RWPE1 (cell line): ENCODE measurements at regions not wholly inside any gene's neighbourhood (a gene's known extent, or its start where the extent isn't known, plus 50 kb on each side); places are given as distances from the start of the nearest gene placed in this dataset.
A peak's percentile ranks its signal among the peaks of the same experiment; 100 is the strongest.

ENCODE experiments used
- CTCF ChIA-PET: fragments of 350-600 bp; sonication (Branson Sonifier 250); formaldehyde crosslinking; extraction: SDS; loops from one replicate; lab custom pipeline; 2021; lab: Yijun Ruan, JAX
- POLR2A ChIA-PET: fragments of 400-600 bp; formaldehyde crosslinking; extraction: SDS; loops from one replicate; lab custom pipeline; 2020; ENCODE audit warnings: antibody characterized with exemption; ENCODE audit not compliant: low non-redundant PET; lab: Yijun Ruan, JAX
- DNase-seq: peaks from one replicate; pipeline ENCODE4 v3.0.0; 2012; ENCODE audit warnings: low spot score
- H3K27ac ChIP-seq: fragments of 450-650 bp; 2 replicates; pipeline ENCODE4 v1.5.1; 2017
- TF ChIP-seq, protein P1 (sequence below): fragments of 450-650 bp; conservative IDR thresholded peaks from 2 replicates; pipeline ENCODE4 v1.5.1; 2017; ENCODE audit warnings: low read depth, mild to moderate bottlenecking

- no peak for DNase-seq
- TF ChIP-seq, protein P1, sequence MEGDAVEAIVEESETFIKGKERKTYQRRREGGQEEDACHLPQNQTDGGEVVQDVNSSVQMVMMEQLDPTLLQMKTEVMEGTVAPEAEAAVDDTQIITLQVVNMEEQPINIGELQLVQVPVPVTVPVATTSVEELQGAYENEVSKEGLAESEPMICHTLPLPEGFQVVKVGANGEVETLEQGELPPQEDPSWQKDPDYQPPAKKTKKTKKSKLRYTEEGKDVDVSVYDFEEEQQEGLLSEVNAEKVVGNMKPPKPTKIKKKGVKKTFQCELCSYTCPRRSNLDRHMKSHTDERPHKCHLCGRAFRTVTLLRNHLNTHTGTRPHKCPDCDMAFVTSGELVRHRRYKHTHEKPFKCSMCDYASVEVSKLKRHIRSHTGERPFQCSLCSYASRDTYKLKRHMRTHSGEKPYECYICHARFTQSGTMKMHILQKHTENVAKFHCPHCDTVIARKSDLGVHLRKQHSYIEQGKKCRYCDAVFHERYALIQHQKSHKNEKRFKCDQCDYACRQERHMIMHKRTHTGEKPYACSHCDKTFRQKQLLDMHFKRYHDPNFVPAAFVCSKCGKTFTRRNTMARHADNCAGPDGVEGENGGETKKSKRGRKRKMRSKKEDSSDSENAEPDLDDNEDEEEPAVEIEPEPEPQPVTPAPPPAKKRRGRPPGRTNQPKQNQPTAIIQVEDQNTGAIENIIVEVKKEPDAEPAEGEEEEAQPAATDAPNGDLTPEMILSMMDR = no peak
- no peak overlapping the region for H3K27ac ChIP-seq
- CTCF ChIA-PET = no interaction called here
- POLR2A ChIA-PET = no interaction called here
These were observed 65.6 kb upstream of the FLRT2 start for GRCh38 chr14:85464135-85464895.

DNA sequence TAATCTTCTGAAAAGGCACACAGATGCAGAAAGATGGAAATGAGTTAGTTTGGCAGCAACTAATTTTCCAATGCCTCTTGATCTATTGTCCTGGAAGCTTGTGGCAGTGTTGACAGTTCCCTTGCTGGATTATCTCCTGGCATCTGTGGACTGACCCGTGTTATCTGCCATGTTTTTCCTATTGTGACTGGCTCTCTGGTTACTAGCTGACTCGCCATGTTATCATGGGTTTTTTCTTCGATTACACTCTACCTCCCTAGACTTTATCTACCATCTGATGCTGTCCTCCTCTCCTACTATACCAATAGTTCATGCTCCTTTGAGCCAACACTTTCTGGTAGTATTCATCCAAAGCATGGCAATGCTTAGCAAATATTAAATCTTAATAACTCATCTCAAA is 63.3 kb upstream of the FLRT2 start:
- CTCF ChIA-PET = interaction anchor here (0.6 kb wide), 1 partner anchor 21 kb away, joined by 3 read pairs; no protein-coding TSS in a partner anchor
- H3K27ac ChIP-seq = no peak overlapping the region
- DNase-seq = no peak
- TF ChIP-seq, protein P1 = no peak
- POLR2A ChIA-PET = no interaction called here

- TF ChIP-seq, protein P1 = no peak
- peak; percentile 50 for DNase-seq
- peak overlapping the region; percentile 71 for H3K27ac ChIP-seq
- CTCF ChIA-PET = no interaction called here
- POLR2A ChIA-PET = no interaction called here
These were observed 61.1 kb upstream of the FLRT2 start for GRCh38 chr14:85468816-85469215.

DNA sequence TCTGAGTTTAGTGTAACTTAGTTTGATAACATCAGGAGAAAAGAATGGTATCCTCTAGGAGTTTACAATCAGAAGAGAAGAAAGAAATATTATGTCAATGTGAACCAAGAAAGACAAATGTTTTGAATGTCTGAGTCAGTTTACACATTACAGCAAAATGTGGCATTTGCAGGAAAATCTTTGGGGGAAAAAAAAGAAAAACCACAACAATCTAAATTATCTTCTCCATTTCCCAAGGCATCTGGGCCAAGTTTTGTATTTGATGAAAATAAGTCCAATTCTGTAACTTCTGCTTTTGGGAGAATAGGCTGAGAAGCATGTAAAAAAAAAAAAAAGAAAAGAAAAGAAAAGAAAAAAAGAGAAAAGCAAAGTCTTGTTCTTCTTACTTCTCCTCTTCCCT is 58.8 kb upstream of the FLRT2 start:
- DNase-seq = no peak
- no peak overlapping the region for H3K27ac ChIP-seq
- POLR2A ChIA-PET = no interaction called here
- TF ChIP-seq, protein P1 = no peak
- CTCF ChIA-PET = no interaction called here

GRCh38 chr14:85471744-85472143 is 58.2 kb upstream of the FLRT2 start:
- TF ChIP-seq, protein P1 = no peak
- DNase-seq = peak; percentile 49
- CTCF ChIA-PET = no interaction called here
- POLR2A ChIA-PET = no interaction called here
- no peak overlapping the region for H3K27ac ChIP-seq

DNA sequence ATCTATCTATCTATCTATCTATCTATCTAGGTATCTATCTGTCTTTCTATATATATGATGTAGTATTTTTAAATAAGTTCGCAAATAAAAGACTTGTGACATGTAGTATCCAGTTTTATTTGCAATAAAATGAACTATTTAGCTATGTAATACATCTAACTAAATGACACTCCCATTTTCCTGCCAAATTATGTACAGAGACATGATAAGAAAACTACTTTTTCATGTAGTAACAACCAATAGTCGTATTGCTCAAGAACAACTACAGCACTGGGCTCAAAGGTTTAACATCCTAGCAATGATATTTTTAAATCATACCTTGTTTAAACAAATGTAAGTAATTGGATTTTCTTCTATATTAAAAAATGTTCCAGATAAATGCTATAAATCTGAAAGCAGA is 55.5 kb upstream of the FLRT2 start:
- TF ChIP-seq, protein P1 = no peak
- DNase-seq = no peak
- ChIA-PET CTCF (interaction anchor here (0.5 kb wide), 1 partner anchor 621 kb away, joined by 3 read pairs; no protein-coding TSS in a partner anchor), POLR2A (no interaction called here)
- no peak overlapping the region for H3K27ac ChIP-seq
